GM12878 (cell line): ENCODE measurements at regions not wholly inside any gene's neighbourhood (a gene's known extent, or its start where the extent isn't known, plus 50 kb on each side); places are given as distances from the start of the nearest gene placed in this dataset.

ENCODE experiments used
- ATAC-seq: fragments of 200-7000 bp; cut with Tn5 transposase; 3 replicates; pipeline ENCODE4 v1.9.1; 2020; ENCODE audit warnings: mild to moderate bottlenecking, moderate library complexity
- BruUV-seq: library from RNA; stranded (reverse); fragments of 400-500 nt; replicated peaks from 2 replicates; lab custom pipeline; 2021; lab: Mats Ljungman, UMichigan
- CTCF ChIA-PET: fragments of 300-600 bp; sonication (Branson Sonifier 250); formaldehyde crosslinking; extraction: SDS; loops from one replicate; lab custom pipeline; 2021; ENCODE audit warnings: inconsistent platforms; lab: Yijun Ruan, JAX
- POLR2A ChIA-PET: fragments of 350-600 bp; formaldehyde crosslinking; extraction: SDS; loops from one replicate; lab custom pipeline; 2021; ENCODE audit warnings: inconsistent platforms; lab: Charles Lee
- RAD21 ChIA-PET: fragments of 300-600 bp; sonication (Branson Sonifier 250); formaldehyde crosslinking; loops from one replicate; lab custom pipeline; 2023; ENCODE audit warnings: antibody characterized with exemption; ENCODE audit not compliant: unreplicated experiment; lab: Charles Lee
- SMC1A ChIA-PET: fragments of 300-600 bp; sonication (Branson Sonifier 250); formaldehyde crosslinking; loops from one replicate; lab custom pipeline; 2023; ENCODE audit not compliant: unreplicated experiment, uncharacterized antibody; lab: Charles Lee
- DNase-seq: peaks from one replicate; pipeline ENCODE4 v3.0.0-alpha.2; 2011; ENCODE audit warnings: low read depth, low spot score
- FAIRE-seq: peaks from 3 replicates; lab custom pipeline; 2011; peaks lifted over from hg19 to GRCh38; lab: Jason Lieb, UNC
- H2AFZ ChIP-seq: 2 replicates; pipeline ENCODE4 v1.6.0; 2011; ENCODE audit warnings: low read depth, low read length, control low read depth; ENCODE audit not compliant: control insufficient read depth
- H3K27ac ChIP-seq: 2 replicates; pipeline ENCODE4 v1.5.1; 2011; ENCODE audit warnings: control low read depth; ENCODE audit not compliant: control insufficient read depth, insufficient read depth
- H3K27me3 ChIP-seq, 2 experiments: replicated peaks in 1 of 2; 2 replicates each; pipeline versions ENCODE4 v1.6.0 to v1.6.1; 2011; ENCODE audit warnings: low read length in 1 of 2; ENCODE audit not compliant: control insufficient read depth in 2 of 2, insufficient read depth in 2 of 2
- H3K36me3 ChIP-seq, 2 experiments: 2 replicates each; pipeline ENCODE4 v1.5.1; 2011; ENCODE audit warnings: low read length in 1 of 2; ENCODE audit not compliant: control insufficient read depth in 2 of 2, insufficient read depth in 2 of 2
- H3K4me1 ChIP-seq: 2 replicates; pipeline ENCODE4 v1.6.1; 2011; ENCODE audit warnings: mild to moderate bottlenecking, low read length, moderate library complexity, mixed read lengths; ENCODE audit not compliant: control insufficient read depth, insufficient read depth
- H3K4me2 ChIP-seq: 2 replicates; pipeline ENCODE4 v1.6.0; 2011; ENCODE audit warnings: control low read depth; ENCODE audit not compliant: control insufficient read depth, insufficient read depth
- H3K4me3 ChIP-seq: fragments of 200-600 bp; sonication (generic); 2 replicates; pipeline ENCODE4 v1.5.1; 2016
- H3K79me2 ChIP-seq: 2 replicates; pipeline ENCODE4 v1.6.0; 2011; ENCODE audit warnings: low read length; ENCODE audit not compliant: control insufficient read depth, insufficient read depth
- H3K9ac ChIP-seq: 2 replicates; pipeline ENCODE4 v1.8.0; 2011; ENCODE audit warnings: low read length, control low read depth, mixed read lengths; ENCODE audit not compliant: control insufficient read depth, insufficient read depth
- H3K9me3 ChIP-seq: replicated peaks from 3 replicates; pipeline ENCODE4 v1.5.1; 2011; ENCODE audit warnings: mild to moderate bottlenecking, low read length; ENCODE audit not compliant: control insufficient read depth, insufficient read depth
- H4K20me1 ChIP-seq: 2 replicates; pipeline ENCODE4 v1.6.0; 2011; ENCODE audit not compliant: control insufficient read depth, insufficient read depth
- BCL3 ChIP-seq: IDR thresholded peaks from 2 replicates; pipeline ENCODE4 v1.6.1; 2011; ENCODE audit warnings: borderline replicate concordance, low read depth, mild to moderate bottlenecking, moderate library complexity, low read length; ENCODE audit not compliant: insufficient read depth, poor library complexity, severe bottlenecking
- BCLAF1 ChIP-seq: fragments of 450-650 bp; IDR thresholded peaks from 2 replicates; pipeline ENCODE4 v1.6.1; 2017; ENCODE audit warnings: antibody characterized with exemption, mild to moderate bottlenecking, moderate library complexity
- CREM ChIP-seq: IDR thresholded peaks from 2 replicates; pipeline ENCODE4 v1.6.1; 2014; ENCODE audit warnings: antibody characterized with exemption, low read depth
- HDAC2 ChIP-seq: fragments of 200-600 bp; sonication (generic); IDR thresholded peaks from 2 replicates; pipeline ENCODE4 v1.6.1; 2017
- HDGF ChIP-seq: fragments of 450-650 bp; IDR thresholded peaks from 2 replicates; pipeline ENCODE4 v1.6.1; 2016; ENCODE audit warnings: antibody characterized with exemption
- HSF1 ChIP-seq: fragments of 150-350 bp; IDR thresholded peaks from 2 replicates; pipeline ENCODE4 v1.6.1; 2014; ENCODE audit warnings: mild to moderate bottlenecking, low read depth, low read length
- IKZF1 ChIP-seq: fragments of 450-650 bp; conservative IDR thresholded peaks from 2 replicates; pipeline ENCODE4 v1.6.1; 2017; ENCODE audit warnings: antibody characterized with exemption, mild to moderate bottlenecking
- KLF5 ChIP-seq: fragments of 450-650 bp; IDR thresholded peaks from 2 replicates; pipeline ENCODE4 v1.6.1; 2014; ENCODE audit warnings: mild to moderate bottlenecking; ENCODE audit not compliant: partially characterized antibody
- MAX ChIP-seq: IDR thresholded peaks from 2 replicates; pipeline ENCODE4 v1.6.1; 2012; ENCODE audit warnings: low read depth, low read length, improper control_type of control experiment
- NBN ChIP-seq: fragments of 450-650 bp; IDR thresholded peaks from 2 replicates; pipeline ENCODE4 v1.6.1; 2016
- SRF ChIP-seq, 2 experiments: IDR thresholded peaks; 2 replicates each; pipeline ENCODE4 v1.6.1; 2011; ENCODE audit warnings: low read depth in 2 of 2, low read length in 2 of 2, mild to moderate bottlenecking in 1 of 2, moderate library complexity in 1 of 2
- ZBTB40 ChIP-seq: fragments of 450-650 bp; IDR thresholded peaks from 2 replicates; pipeline ENCODE4 v1.6.1; 2016; ENCODE audit warnings: mild to moderate bottlenecking, moderate library complexity, borderline replicate concordance
- ZNF274 ChIP-seq: IDR thresholded peaks from one replicate; pipeline ENCODE4 v1.8.0; 2011; ENCODE audit not compliant: insufficient read length, insufficient read depth
- ZZZ3 ChIP-seq: IDR thresholded peaks from 2 replicates; pipeline ENCODE4 v1.6.1; 2011; ENCODE audit warnings: low read depth; ENCODE audit not compliant: control insufficient read depth, insufficient read length
- WGBS: methylation state at CpG from one replicate; pipeline ENCODE4 v1.1.6; 2016; ENCODE audit warnings: low lambda C conversion rate; ENCODE audit not compliant: insufficient replicate concordance, insufficient coverage; ENCODE audit errors: missing lambda C conversion rate; 5-methylcytosine and 5-hydroxymethylcytosine counted together
- in situ Hi-C: fragments of 300-500 bp; cut with MboI; formaldehyde crosslinking; loops from 9 replicates; pipeline ENCODE4 v1.14.3; 2018; ENCODE audit warnings: mixed read lengths
- intact Hi-C: fragments of 100-400 bp; cut with micrococcal nuclease; formaldehyde crosslinking; loops from one replicate; pipeline ENCODE4 v1.14.2; 2022; ENCODE audit not compliant: unreplicated experiment

GRCh38 chr11:115644856-115645255, 140.6 kb upstream of the CADM1 start:
- 16% methylated on average over 4 of the region's 4 CpGs for WGBS
- SMC1A ChIA-PET, result no interaction called here
- H3K27me3 ChIP-seq, result peaks cover 0 to 3% of the 10 kb centered on the region in 2 experiments; a peak in 3 of 4 replicates
- ATAC-seq (no peak), DNase-seq (no peak), FAIRE-seq (no peak)
- no peak overlapping the region for H3K9ac ChIP-seq
- H2AFZ ChIP-seq, result no peak overlapping the region
- H3K27ac ChIP-seq, result no peak overlapping the region
- CTCF ChIA-PET, result interaction anchor here (0.9 kb wide), 1 partner anchor 579 kb away, joined by 3 read pairs; no protein-coding TSS in a partner anchor
- no peaks in the 10 kb centered on the region for H4K20me1 ChIP-seq
- BruUV-seq, result no TSS peak
- no peaks in the 10 kb centered on the region for H3K9me3 ChIP-seq
- in situ Hi-C loops (no loop called here), intact Hi-C loops (no loop called here)
- no peaks in the 10 kb centered on the region for H3K79me2 ChIP-seq
- RAD21 ChIA-PET, result no interaction called here
- no peak overlapping the region for H3K4me3 ChIP-seq
- H3K36me3 ChIP-seq, result no peaks in the 10 kb centered on the region
- POLR2A ChIA-PET, result no interaction called here
- no peaks in the 10 kb centered on the region for H3K4me1 ChIP-seq
- no peak overlapping the region for H3K4me2 ChIP-seq
- TF ChIP-seq ZNF274, result no peak
- TF ChIP-seq SRF (IDR thresholded peaks at IDR 0.05; ENCODE audit: low read depth in 2 of 2, low read length in 2 of 2), result no peak
- TF ChIP-seq ZZZ3, result no peak
- no peak for TF ChIP-seq BCLAF1
- no peak for TF ChIP-seq NBN
- no peak for TF ChIP-seq BCL3
- TF ChIP-seq ZBTB40, result no peak
- no peak for TF ChIP-seq MAX
- no peak for TF ChIP-seq CREM
- TF ChIP-seq IKZF1, result no peak
- TF ChIP-seq HDGF, result no peak
- no peak for TF ChIP-seq HDAC2
- TF ChIP-seq KLF5, result no peak
- no peak for TF ChIP-seq HSF1
